Epithelial cell of prostate (primary cell): ENCODE measurements at regions not wholly inside any gene's neighbourhood (a gene's known extent, or its start where the extent isn't known, plus 50 kb on each side); places are given as distances from the start of the nearest gene placed in this dataset.

Experiments
- DNase-seq: peaks from one replicate; pipeline ENCODE4 v3.0.0-alpha.2; 2011; ENCODE audit warnings: low read depth, low spot score
- H3K27ac ChIP-seq: fragments of 450-650 bp; 2 replicates; pipeline ENCODE4 v1.5.1; 2017; ENCODE audit warnings: mild to moderate bottlenecking

DNA sequence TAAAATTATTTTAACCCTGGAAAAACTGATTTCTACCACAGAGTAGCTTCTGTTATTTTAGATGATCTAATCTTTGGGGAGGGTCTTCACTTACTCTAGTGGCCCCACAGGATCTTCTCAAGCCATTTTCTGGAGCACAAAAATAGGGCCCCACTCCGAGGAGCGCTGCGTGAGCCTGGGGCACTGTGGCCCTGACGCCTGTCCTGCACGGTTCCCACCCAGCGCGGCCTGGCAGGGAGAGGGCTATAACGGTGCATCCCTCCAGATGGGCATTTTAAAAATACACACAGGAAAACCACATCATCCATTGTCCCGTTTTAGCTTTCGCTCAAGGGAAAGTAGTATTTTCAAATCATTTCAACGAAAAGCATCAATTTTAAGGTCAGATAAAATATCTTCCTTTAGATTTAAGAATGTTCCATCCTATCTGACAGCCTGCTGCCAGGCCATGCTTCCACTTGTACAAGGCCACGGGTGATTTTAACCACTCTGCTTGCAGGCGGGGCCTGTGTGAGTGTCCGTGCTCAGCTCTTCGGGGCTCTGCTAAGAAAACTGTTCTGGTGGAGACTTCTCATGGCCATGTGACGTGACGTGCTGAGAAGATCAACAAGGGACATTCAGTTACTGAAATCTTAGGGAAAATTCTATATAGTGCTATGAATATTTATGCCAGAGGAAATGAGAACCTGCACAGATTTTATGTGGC lies 683.8 kb upstream of the SGCG start:
- H3K27ac ChIP-seq, result no peak overlapping the region
- no peak for DNase-seq

DNA sequence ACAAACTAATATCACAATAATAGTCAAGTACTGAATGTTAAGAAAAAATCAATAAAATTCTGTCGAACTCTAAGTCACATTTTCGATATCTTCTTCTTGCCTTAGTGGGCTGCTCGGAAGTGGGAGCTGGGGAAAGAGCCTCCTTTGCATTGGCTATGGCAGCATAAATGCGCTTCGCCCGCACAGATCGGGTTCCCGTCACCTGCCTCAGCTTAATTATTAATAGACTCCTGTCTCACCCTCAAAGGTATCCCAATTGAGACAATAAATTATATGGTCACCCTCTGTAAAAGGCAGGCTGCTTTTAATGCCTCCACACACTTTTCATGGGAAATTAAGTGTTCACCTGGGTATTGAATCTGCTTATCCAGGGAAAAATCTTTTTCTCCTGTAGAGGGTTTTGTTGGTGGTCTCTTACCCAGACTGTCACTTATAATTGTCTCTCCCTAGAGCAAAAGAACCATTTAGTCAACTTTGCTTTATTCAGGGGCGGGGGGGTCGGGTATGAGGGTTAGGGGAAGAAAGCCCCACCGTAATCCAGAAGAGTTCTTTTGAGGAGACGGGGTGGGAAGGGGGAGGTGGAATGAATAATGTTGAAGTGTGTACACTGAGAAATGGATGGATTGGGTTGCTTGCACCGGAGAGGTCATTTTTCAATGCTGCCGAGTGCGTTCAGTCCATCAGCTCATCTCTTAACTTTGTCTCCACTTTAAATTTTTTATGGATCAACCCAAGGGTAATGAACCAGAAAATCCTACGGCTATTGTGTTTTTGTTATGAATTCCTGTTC lies 682.6 kb upstream of the SGCG start:
- no peak overlapping the region for H3K27ac ChIP-seq
- no peak for DNase-seq

- DNase-seq, result no peak
- no peak overlapping the region for H3K27ac ChIP-seq
Measured at GRCh38 chr13:22499919-22500318, 680.9 kb upstream of the SGCG start.

DNA sequence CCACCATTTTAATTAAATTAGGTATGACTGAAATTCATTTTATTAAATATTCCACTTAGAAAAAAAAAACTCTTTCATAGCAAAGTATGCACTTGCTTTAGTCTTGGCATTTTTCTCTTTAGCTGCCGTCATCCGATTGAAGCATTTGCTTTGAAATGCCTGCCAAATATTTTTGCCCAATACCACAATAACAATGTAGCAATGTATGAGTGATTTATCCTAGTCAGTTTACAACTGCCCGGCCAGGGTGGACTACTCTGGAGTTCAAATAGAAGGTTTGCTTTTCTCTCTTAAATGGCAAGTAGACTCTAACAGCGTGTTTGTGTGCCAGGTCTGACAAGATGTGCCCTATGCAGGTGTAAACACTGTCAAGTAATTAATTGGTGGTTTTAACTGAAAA lies 675.3 kb upstream of the SGCG start:
- DNase-seq, result no peak
- H3K27ac ChIP-seq, result no peak overlapping the region

GRCh38 chr13:22506096-22506691 lies 674.6 kb upstream of the SGCG start:
- no peak overlapping the region for H3K27ac ChIP-seq
- no peak for DNase-seq

DNA sequence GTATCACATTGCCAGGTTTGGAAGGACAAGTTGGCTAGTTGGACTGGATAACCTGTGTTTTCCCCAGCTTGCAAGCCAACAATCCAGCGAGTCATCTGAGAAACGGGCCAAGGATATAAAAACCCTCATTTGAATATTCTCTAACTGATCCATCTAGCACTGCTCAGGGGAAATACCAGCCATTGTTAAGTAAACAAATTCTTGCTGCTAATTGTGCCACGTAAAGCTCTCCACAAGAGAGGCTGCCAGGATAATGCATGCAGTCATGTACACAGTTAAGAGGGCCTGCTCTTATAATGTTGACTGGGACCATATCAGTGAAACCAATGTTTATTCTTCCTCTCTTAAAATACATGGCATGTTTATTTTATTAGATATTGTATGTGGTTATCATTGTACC lies 663.2 kb upstream of the SGCG start:
- H3K27ac ChIP-seq, result no peak overlapping the region
- no peak for DNase-seq

GRCh38 chr13:22536851-22537250 lies 643.9 kb upstream of the SGCG start:
- no peak for DNase-seq
- H3K27ac ChIP-seq, result no peak overlapping the region

- no peak overlapping the region for H3K27ac ChIP-seq
- no peak for DNase-seq
Measured at GRCh38 chr13:22538400-22538799, 642.4 kb upstream of the SGCG start.

DNA sequence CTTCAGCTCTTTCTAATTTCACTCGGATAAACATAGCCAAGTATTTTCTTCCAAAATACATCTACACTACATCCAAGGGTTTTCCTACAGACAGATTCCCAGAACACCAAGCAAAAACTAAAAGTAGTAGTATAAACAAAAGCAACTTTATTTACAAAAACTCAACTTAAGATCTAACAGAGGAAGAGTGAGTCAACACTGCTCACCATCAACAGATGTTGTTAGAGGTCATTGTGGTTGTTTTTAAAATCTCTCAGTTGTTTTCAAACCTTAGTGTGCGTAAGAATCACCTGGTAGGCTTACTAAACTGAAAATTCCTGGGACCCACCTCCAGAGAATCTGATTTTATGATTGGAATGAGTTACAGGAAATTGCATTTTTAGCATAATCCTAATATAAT lies 631.7 kb upstream of the SGCG start:
- H3K27ac ChIP-seq, result no peak overlapping the region
- no peak for DNase-seq

DNA sequence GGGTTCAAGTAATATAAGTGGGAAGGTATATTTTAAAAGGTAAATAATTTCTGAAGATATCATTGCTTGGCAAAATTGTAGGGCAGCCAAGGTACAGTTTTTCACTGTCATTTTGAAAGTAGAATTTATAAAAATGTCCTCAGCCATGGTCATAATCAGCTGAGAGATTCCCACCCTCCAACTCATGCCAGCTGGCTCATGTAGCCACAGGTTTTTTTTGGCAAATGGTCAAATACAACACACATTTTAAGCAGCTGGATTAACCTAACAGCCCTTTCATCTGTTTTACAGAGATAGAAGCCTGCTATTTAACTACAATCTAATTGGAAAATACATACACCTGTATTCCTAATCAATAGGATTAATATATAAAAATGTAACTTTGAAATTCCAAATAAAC lies 619.2 kb upstream of the SGCG start:
- DNase-seq, result no peak

DNA sequence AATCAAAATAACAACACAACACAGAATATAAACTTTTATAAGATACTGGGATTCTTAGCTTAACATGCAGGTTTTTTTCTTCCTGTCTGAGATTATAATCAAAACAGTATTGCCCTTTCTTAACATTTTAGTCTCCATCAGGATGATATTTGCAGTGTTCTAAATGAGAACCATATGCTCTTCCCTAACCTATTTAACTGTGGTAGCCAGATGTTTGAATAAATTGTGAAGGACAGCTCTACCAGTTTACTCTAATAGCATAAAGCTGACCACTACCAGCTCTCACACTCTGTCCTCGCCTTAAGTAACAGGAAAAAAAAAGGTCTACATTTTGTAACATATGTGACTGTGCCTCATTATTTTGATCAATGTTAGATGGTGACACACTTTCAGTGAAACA lies 618.7 kb upstream of the SGCG start:
- no peak overlapping the region for H3K27ac ChIP-seq
- no peak for DNase-seq

More for the DNA sequence above, 619.2 kb upstream of the SGCG start:
- no peak overlapping the region for H3K27ac ChIP-seq

- H3K27ac ChIP-seq, result no peak overlapping the region
- DNase-seq, result no peak
Measured at GRCh38 chr13:22563272-22563671, 617.5 kb upstream of the SGCG start.

DNA sequence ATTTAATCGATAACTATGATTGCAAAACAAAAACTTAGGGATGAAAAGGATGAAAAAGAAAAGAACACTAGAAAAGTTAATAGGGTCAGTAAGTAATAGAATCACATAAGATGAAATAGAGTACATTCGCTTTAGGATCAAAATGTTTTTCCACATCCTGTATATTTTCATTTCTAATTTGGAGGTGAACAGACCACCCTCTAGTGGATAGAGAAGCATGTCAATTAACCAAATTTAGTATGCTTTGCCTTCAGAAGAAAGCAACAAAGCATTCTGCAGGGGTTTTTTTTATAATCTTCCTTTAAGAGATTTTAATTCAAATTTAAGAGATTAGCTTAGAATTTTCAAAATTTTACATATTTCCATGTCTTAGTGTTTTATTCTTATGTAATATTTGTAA lies 611.0 kb upstream of the SGCG start:
- no peak for DNase-seq
- H3K27ac ChIP-seq, result no peak overlapping the region

DNA sequence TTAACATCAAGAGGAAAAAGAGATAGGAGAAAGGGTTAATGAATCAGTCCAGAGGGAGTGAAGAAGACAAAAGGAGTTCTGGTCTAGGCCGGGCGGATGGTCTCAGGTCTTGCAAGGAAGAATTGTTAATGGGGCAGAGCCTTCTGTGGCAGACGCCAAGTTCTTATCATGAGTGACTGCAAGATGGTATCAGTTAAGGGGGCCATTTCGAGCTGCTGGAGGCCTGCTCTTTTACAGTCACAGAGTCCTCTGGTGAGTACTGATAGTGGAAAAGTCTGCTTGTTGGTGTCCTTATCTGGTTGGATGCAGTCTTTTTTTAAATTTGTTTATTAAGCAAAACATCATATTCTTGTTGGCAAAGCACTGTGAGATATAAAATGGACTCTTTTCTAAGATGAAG lies 590.9 kb upstream of the SGCG start:
- H3K27ac ChIP-seq, result no peak overlapping the region
- DNase-seq, result no peak

DNA sequence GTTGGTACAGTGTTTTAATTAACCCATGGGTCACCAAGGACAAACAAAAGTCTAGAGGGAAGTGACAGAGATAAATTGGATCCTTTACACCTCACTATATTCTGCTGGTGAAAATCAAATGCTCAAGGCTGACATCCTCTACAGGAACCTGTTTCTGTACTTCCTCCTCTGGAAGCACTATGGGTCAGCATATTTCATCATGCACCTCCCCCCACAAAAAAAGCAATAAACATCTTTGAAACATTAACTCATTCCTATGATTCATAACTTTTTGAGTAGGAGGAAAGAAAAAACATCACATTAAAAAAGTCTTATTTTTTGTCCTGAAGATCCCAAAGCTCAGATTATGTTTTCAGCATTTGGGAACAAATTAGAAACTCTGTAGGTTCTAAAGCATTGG lies 588.3 kb upstream of the SGCG start:
- no peak for DNase-seq
- no peak overlapping the region for H3K27ac ChIP-seq

DNA sequence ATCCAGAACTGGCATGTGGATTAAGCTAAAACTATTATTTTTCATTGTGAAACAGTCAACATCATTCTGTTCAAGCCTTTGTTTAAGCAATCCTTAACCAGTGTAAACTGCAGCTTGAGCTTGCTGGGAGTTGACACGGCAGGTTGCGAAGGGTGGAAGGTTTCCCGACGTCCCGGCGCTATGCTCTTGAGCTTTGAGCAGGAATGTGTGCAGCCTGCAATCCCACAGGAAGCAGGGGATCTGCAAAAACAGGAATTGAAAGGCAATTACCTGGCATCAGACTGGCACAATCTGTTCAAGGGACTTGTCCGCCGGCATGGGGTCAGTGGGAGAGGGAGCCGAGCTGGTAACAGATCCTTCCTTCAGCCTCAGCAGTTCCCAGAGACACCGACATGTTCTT lies 586.7 kb upstream of the SGCG start:
- DNase-seq, result no peak
- no peak overlapping the region for H3K27ac ChIP-seq

DNA sequence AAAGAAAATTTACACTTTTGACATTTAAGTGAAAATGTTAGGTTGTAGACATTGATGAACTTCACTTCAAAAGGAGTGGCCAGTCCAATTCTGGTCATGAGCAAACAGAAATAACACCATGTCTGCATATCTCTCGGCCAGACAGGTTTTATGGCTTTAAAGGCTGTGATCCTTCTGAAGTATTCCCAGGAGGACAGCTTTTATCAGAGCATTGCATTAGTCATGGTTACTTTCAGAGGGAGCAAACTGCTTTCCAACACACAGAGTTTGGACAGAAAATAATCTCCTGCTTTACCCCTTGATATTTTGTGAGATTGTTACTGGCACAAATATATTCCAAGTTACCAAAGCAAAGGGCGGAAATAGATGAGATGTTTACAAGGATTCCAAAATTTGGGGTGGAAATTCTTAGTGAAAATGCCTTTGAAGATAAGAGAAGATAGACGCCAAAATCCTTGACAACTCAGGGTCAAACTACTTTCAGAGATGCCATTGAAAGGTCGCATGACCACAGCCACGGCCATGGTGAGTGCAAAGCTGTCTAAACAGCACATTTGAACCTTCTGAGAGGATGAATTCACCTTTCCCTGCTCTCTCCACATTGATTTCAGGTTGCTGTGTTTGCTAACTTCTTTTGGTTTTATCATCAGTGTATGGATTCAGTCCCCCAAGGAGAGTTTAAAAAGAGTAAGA lies 584.5 kb upstream of the SGCG start:
- DNase-seq, result no peak

GRCh38 chr13:22599156-22599555 lies 581.6 kb upstream of the SGCG start:
- H3K27ac ChIP-seq, result no peak overlapping the region
- DNase-seq, result no peak

More for the DNA sequence above, 584.5 kb upstream of the SGCG start:
- no peak overlapping the region for H3K27ac ChIP-seq

DNA sequence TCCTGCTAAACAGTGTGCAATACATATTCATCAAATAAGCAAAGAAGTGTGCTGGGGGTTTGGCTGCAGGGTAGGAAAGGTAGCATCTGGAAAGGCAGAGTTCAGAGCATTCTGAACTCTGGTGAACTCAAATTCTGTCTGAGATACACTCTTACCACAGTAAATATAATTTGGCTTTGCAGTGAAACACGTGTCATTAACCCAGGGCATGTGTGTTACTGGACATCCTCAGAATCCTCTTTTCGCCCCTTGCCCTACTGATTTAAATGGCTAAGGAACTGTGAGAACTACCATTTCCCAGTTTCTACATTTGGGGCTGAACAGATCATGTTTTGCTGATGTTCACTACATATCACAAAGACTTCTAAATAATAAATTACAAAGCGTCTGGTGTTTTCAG lies 562.8 kb upstream of the SGCG start:
- no peak overlapping the region for H3K27ac ChIP-seq
- DNase-seq, result no peak

DNA sequence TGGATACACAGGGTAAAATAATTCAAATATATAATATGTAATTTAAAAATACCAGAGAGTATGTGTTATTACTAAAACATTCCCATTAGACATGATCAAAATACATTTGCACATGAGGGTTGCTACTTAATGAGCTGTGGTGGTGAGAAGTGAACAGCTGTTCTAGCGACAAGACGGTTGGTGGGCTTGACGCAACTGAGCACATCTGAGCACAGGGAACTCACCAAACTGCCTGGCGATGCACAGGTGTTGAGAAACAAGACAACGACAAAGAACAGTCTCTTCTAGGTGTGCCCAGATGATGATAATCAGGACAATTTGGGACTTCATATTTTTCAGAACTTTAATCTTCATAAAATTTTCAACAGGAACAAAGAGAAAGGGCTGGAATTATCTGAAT lies 555.1 kb upstream of the SGCG start:
- no peak overlapping the region for H3K27ac ChIP-seq
- no peak for DNase-seq

GRCh38 chr13:22629374-22629773 lies 551.4 kb upstream of the SGCG start:
- no peak overlapping the region for H3K27ac ChIP-seq
- no peak for DNase-seq
